Embryonic facial prominence (tissue), 1 donor: ENCODE measurements at regions not wholly inside any gene's neighbourhood (a gene's known extent, or its start where the extent isn't known, plus 50 kb on each side); places are given as distances from the start of the nearest gene placed in this dataset.
"Not testable (repeated sequence)": the region's sequence is repeated elsewhere in the genome, so short reads cannot be mapped to it uniquely, and the experiment has no call there.

Experiments
- DNase-seq: peaks from one replicate; pipeline ENCODE4 v3.0.0-alpha.2; 2016; ENCODE audit errors: extremely low spot score

DNA sequence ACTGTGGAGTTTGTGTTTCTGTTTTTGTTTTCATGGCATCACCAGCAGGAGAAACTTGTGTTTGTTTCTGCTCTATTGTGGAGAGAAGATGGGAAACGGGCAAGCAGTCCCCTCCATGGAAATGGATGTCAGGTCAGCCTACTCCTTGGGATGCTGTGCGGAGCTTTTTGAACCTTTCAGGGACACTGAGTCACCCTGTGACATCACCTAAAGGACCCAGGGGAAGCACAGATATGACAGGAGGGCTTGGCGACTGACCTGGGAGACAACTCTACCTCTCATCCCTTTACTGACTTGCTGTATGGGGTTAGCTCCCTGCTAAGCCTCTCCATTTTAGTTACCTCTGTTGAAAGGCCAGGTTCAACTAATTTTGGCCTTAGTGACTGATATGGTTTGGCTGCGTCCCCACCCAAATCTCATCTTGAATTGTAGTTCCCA, 706.9 kb upstream of the TMEM132C start:
- no peak for DNase-seq

DNA sequence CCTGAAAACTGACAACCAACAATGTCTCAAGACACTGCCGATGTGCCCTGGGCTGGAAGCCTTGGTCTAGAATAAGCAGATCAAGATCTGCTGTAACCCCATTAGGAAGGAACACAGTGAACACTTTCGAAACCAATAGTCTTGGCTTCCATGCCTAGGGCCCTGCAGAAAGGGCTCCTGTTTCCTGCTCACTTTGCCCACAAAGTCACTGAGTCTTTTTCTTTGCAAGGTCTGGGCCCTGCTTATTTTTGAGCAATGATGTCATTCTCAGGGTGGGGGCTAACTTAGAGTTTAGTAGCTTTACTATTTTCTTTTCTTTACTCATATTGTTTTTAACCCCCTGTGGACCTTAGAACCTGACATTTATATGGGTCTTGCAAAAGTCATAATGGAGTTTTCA, 704.2 kb upstream of the TMEM132C start:
- DNase-seq: no peak

DNA sequence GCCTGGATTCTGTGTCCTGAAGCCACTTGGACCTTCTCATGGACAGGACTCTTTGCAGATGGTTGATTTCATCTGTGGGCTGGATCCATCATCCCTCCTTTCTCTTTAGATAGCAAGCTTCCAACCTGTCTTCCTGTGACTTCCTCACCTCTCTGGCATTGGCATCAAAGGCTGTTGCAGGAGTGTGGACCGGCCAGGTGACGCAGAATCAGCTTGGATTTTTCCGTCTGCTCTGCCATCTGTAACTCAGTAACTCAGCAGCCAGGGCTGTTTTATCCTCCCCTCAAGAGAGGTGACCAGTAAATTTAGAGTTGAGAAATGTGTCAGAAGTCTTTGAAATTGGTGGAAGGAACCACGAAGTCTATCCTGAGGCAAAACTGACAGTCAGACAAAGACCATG, 701.7 kb upstream of the TMEM132C start:
- no peak for DNase-seq

DNA sequence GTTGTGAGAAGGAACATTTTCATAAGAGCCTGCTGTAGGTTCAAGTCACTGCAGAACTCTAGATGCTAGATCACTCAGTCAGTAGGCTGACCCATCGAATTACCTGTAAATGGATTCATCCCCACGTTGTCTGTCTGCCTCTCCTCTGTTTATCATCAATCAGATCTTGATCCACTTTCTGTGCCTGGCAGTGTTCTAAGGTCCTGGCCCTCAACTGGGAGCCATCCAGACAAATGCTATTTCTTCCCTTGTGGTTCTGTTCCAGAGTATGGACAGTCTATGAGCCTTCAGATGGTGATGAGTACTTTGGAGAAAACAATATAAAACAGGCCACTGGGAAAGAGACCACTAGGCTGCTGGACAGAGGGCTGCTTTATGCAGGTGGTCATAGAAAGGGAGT, 699.4 kb upstream of the TMEM132C start:
- DNase-seq: no peak

DNA sequence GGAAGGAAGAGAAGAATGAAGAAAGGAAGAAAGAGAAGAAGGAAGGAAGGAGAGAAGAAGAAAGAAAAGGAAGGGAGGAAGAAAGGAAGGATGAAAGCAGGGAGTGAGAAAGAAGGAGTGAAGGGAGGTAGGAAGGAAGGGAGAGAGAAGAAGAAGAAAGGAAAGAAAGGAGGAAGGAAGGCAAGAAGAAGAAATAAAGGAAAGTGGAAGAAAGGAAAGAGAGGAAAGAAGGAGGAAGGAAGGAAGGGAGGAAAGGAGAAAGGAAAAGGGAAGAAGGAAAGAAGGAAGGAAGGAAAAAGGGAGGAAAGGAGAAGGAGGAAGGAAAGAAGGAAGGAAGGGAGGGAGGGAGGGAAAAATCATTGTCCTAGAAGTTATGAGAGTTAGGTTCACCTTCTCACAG, 696.6 kb upstream of the TMEM132C start:
- no peak for DNase-seq

DNA sequence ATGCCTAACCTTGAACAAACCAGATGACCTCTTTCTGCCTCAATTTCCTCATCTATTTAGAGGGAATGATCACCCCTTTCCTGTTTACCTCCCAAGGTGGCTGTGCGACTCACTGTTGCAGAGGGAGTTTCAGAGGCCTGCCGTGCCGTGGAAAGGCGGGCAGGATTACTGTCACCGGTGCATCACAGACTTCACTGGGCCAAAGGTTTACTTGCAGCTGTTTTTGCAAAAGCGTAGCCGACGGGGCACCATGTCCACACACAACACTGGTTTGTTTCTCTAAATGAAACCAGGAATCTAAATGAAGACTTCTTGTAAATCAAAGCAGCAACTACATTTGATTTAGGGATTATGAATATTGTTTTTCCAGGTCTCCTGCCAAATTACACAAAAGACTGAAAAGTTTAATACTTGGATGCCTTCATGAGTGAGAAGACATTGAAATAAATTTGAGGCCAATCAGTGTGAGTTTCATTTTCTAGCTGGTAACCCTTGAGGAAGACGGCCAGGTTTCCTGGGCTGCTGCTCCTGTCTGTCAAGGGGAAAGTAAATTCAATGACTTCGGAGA, 696.1 kb upstream of the TMEM132C start:
- no peak for DNase-seq

DNA sequence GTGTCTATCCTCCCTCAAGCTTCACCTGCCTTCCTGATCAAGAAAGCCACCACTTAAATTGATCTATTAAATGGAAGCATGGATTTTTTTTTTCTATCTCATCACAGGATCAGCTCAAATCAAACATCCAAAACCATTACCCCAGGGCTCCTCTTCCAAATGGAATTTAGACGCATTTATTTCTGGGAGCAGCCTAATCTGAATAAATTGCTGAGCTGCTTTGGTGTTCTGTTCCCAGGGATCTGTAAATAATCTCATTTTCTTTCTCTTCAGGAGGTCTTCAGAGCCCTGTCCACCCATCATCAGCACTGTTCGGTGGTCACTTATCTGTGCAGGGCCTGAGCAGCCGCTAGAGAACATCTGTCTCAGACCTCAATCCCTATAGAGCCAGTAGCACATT, 695.4 kb upstream of the TMEM132C start:
- no peak for DNase-seq

DNA sequence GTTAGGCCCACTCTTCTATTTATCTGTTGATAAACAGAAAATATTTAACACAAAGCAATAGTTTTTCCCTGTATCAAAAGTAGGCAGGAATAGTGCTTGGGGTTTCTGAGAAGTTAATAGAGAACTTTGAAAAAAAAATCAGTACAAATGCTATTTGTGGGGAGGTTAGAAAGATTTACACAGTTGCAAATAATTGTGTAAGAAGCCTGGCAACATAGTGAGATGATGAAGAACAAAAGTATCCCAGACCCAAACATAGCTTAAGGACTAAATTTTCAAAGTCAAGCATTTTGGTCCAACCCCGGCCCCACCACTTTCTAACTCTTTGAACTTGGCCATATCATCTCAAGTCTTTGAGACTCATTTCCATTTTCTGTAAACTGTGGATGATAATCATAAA, 687.5 kb upstream of the TMEM132C start:
- DNase-seq: no peak

DNA sequence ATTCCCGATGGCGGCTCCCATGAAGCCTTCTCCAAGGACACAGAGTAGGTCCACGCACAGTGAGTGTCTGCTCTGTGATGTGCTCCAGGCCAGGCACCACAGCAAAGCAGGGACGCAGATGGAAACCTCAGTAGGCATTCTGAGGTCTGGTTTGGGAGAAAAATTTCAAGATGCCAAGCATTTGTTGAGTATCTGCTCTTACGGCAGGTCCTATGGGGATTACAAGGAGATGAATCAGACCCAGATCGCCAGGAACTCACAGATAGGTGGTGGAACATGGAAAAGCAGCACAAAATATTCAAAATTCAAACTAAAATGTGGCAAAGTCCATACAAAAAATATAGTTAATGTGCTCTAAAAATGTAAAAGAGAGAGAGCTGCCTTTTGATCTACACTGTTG, 684.9 kb upstream of the TMEM132C start:
- no peak for DNase-seq

DNA sequence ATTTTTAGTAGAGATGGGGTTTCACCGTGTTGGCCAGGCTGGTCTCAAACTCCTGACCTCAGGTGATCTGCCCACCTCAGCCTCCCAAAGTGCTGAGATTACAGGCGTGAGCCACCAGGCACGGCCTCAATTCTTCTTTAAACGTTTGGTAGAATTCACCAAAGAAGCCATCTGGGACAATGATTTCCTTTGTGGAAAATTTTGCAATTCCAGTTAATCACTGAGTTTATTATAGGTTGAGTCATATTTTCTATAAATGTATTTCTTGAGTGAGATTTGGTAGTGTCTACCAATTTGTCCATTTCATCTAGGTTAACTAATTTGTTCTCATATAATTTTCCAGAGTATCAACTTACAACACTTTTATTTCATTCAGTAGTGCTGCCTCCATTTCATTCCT, 683.9 kb upstream of the TMEM132C start:
- DNase-seq: no peak

DNA sequence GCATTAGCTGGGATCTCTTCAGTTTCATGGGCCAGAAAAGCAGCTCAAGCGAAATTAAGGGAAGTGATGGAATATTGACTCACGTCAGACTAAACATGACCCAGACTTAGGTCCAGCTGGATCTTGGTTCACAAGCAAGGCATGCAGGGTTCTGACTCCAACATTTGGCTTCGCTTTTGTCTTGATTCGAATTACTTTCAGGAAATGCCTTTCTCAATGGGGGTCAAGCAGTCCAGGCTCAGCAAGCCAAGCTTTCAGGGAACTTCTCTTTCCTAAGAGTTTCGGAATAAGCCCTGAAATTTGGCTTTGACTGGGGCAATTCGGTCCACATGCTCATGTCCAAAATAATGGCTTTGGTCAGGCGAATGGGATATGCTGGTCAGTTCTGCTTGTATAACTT, 678.7 kb upstream of the TMEM132C start:
- no peak for DNase-seq

DNA sequence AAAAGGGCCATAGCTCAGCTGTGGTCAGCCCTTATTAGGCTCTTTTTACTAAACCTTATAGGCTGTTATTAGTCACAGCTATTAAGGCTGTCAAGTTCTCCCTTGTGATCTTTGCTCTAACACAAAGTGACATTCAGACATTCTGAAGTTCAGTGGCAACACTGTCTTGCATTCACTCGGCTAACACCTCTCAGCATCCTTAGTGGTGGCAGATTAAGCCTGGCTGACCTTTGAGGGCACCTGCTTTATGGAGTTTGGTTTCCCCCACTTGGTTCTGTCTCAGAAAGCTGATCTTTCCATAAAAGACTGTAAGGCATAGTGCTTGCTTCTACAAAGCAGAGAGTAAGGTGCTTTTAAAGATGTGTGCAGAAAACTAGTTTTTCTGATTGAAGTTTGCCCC, 677.4 kb upstream of the TMEM132C start:
- no peak for DNase-seq

DNA sequence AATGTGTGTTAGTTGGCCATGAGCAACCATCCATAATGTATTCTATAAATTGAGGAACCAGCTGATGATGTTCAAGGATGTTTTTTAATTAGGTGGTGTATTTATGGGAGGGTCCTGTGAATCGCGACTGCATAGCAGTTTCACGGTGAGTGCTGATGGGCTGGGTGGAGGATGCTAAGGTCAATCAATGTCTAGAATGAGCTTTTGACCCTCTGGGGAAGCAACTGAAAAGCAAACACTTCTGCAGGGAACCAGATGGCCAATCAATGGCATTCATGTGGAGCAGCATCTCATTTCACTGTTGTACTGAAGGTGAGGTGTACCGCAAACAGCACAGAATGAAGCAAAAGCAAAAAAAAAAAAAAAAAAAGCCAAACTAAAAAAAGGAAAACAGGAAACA, 676.1 kb upstream of the TMEM132C start:
- DNase-seq: no peak

DNA sequence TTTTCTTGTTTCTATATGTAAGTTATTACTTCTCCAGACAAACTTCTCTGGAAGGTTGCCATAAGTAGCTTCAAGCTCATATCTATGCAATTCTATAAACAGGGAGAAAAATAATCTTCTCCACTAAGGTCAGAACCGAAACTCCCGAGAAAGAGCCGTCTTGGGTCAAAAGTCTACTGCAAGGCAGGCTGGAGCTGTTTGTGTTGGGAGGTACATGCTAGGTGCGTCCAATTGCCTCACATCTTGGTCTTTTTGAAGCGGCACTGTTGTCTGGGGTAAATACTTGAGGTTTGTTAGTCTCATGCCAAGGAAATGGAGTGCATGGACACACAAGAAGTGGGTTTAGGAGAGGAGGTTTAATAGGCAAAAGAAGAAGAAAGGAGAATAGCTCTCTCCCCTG, 674.7 kb upstream of the TMEM132C start:
- DNase-seq: no peak

DNA sequence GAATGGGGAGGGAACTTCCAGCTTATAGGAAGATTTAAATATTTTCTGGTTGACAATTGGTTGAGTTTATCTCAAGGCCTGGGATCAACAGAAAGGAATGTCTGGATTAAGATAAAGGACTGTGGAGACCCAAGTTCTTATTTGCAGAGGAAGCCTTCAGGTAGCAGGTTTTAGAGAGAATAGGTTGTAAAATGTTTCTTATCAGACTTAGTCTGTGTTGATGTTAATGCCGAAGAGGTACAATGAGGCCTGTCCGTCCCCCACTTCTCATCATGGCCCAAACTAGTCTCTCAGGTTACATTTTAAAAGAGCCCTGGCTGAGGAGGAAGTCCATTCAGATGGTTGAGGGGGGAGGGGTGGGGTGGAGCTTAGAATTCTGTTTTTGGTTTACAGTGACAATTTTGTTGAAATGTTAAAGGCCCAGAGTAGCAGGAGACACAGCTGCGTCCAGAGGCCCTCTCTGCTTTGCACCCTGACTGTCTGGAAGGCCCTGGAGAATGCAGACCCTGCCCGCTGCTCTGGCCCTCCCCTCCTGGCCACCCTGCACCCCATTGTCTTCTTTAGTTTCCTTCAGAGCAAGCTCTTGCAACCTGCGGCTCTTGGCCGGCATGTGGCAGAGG, 672.5 kb upstream of the TMEM132C start:
- no peak for DNase-seq

DNA sequence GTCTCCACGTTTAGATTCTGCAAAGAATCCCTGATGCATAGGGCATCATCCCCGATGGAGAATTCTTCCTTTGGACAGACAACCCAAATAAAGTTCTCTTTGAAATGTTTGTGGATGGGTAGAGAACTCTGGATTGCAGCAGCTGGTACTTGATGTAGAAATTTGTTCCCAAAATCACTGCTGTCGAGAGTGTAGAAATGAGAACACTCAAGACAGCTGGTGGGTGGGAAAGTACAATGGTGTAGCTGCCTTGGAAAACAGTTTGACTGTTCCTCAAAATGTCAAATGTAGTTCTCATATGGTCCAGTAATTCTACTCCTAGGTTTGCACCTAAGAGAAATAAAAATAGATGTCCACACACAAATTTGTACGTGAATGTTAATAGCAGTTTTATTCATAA, 671.5 kb upstream of the TMEM132C start:
- DNase-seq: no peak

DNA sequence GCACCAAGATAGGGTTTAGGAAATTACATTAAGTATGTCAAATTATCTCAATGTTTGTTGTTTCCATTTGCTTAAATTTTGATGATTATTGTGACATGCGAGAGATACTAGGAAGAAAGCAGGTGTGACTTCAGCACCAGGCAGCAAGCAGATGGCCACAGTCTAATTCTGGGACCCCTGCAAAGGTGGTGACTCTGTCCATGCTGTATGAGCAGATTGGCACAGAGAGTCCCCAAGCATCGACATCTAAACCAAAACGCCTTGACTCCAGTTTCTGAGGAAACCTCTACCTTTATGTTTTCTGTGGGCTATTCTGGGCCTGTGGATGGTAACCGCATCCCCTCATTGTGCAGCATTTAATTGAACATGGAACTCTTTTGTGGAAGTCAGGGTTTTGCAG, 670.1 kb upstream of the TMEM132C start:
- no peak for DNase-seq

DNA sequence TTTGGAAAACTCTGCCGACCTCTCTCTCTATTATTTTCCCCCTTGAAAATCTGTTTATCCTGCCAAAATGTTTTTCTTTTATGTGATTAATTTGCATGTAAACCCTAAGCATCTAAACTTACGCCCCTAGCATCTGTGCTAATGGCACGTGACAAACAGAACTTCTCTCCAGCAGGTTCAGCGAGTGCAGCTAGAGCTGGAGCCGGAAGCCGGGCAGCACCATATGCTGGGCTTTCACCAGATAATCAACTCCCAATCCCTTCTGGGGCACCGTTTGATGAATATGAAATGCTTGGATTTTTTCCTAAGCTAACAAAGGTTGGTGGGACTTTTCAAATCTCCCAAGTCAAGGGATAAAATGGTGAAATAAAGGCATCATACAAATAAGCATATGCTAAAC, 667.5 kb upstream of the TMEM132C start:
- DNase-seq: no peak

DNA sequence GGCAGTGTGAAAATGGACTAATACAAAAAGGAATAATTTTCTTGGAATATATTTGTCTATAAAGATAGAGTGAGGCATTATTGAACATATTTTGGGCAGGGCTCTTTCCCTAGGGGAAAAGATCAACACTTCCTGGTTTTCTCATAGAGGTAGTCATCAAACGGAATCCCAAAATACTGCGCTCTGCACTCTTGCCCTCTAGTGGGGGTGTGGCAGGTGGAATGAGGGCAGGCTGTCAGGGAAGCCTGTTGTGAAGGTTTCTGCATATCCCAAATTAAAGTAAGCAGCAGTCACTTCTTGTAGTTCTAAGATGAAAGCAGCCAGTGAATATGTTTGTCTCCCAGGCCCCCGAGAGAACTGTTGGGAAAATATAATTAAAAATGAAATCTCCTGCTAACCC, 666.8 kb upstream of the TMEM132C start:
- no peak for DNase-seq

DNA sequence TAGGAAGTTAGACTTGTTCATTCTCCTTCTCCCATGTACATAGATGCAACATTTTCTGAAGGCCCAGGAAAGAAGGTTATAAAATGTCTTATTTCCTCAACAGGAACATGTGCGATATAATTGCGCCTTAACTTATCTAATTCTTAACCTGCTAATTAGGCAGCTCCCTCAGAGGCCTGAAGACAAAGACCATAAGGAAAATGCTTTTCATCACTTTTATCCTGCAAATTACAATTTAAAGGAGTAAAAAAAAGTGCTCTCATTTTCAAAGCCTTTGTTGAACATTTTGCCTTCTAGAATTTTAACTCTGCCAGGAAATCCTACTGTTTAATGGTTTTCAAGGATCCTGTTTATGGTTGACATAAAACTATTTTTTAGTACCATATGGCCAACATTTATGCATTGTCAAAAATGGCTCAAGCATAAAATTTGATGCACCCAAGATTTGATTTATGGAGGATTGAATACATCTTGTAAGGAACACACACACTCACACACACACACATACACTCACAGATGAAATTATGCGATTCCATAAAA, 660.4 kb upstream of the TMEM132C start:
- DNase-seq: no peak

DNA sequence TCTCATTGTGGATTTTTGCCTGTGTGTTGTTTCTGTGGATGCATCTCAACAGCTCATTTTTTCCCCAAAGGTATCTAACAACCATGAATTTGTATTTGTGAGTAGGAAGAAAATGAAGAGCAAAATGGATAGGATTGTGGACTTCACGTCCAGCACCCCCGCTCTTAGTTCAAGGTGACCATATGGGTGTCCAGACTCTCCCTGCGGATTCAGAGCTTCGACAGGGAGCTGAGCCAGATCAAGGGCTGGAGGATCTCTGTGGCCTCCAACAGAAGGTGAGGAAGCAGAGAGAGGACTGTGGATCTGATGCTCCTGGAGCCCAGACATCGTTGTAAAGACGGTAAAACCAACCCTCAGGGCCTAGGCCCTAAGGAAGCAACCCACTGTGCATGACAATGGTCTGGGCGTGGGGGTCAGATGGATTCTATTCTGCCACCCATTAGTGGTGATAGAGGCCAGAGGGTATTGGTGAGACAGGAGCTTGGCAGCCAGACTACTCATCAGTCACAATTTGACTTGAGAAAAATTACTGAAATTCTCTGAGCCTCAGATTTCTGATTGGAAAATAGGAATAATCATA, 659.7 kb upstream of the TMEM132C start:
- DNase-seq: no peak

DNA sequence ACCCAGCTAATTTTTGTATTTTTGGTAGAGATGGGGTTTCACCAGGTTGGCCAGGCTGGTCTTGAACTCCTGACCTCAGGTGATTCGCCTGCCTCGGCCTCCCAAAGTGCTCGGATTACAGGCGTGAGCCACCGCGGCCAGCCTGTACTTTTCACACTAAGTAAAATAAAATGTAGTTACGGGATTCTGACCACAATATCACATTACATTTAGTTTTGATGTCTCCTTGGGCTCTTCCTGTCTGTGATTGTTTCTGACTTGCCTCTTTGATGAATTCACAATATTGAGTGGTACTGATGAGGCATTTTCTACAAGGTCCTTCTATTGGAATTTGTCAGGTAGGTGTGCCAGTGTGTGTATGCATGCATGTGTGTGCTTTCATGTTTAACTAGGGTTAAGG, 658.6 kb upstream of the TMEM132C start:
- not testable (repeated sequence) for DNase-seq

DNA sequence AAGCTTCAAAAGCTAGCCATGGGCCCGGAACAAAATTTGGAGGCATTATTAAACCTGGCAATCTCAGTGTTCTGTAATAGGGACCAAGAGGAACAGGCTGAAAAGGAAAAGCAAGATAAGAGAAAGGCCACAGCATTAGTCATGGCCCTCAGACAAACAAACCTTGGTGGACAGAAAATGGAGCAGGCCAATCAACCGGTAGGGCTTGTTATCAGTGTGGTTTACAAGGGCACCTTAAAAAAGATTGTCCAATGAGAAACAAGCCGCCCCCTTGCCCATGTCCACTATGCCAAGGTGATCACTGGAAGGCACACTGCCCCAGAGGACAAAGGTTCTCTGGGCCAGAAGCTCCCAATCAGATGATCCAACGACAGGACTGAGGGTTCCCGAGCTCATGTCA, 653.9 kb upstream of the TMEM132C start:
- DNase-seq: no peak
